ENCODE measurements at regions not wholly inside any gene's neighbourhood (a gene's known extent, or its start where the extent isn't known, plus 50 kb on each side); places are given as distances from the start of the nearest gene placed in this dataset.

DNA sequence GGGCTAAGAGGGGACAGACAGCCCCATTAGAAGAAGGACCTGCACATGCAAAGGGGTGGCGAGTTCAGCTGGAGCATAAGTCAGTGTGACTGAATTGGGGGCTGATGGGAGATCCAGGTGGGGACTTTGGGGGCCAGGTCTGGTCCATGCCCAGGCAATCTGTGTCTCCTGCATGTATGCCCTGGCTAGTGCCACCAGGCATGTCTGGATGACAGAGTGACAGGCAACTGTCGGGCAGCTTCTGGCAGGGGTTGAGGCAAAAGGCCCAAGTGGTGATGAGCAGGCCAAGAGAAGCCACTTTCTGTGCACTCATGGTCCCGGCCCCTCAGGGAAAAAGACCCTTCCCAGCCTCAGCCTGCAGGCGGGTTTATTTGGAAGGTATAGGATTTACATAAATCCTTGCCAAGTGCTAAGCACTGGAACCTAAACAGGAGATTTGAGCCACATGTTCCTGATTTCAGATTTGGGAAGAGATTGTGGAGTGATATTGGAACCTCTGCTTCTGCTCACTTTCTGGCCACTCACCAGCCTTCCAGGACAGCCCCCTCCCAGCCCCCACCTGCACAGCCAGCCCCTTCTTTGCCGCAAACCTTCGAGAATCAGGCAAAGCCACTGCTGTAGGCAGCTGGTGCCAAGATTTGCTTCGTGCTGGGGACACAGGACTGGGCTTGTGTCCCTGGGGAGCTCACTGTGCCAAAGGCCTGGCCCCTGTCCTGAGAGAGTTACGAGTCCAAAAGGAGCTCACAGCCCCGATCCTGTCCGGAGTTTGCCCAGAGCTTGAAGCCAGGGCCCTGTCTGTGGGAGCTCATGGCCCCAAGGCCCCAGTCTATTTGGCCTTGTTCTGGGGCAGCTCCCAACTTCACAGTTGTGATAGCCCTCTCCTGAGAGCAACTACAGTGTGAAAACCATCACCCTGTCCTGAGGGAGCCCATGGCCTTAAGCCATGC is 232.5 kb upstream of the RTL1 start:
- Histone ChIP-seq H3K27me3 (no peaks in the 10 kb centered on the region), H3K36me3 (no peaks in the 10 kb centered on the region), H3K9me3 (no peaks in the 10 kb centered on the region), H3K4me3 (ENCODE audit: low read depth, low read length) (no peak overlapping the region), H3K4me1 (0 out of 2 replicates have a peak, but pooled peaks cover 4% of the 10 kb centered on the region)
- peak; percentile 54 for DNase-seq
- TF ChIP-seq CTCF (IDR thresholded peaks at IDR 0.05; ENCODE audit: low read depth, low read length): no peak

DNA sequence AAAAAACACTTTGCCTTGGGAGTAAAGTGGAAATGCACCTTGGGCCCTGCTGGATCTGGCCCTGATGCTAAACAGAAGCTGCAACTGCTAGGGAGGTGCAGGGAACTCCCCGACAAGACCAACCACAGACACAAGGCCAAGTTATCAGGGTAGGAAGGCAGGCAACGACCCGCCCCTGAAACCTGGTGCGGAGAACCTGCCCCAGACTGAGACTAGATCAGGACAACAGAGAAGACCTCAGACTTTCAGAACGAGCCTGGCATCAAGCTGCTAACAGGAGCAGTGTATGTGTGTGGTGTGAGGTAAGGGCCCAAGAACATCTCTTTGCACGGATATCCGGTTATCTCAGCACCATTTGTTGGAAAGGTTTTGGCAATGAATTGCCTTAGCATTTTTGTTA is 233.7 kb upstream of the RTL1 start:
- no peaks in the 10 kb centered on the region for H3K36me3 ChIP-seq
- 0 out of 2 replicates have a peak, but pooled peaks cover 4% of the 10 kb centered on the region for H3K4me1 ChIP-seq
- H3K27me3 ChIP-seq: no peaks in the 10 kb centered on the region
- TF ChIP-seq CTCF (IDR thresholded peaks at IDR 0.05; ENCODE audit: low read depth, low read length): no peak
- no peak overlapping the region for H3K4me3 ChIP-seq (ENCODE audit: low read depth, low read length)
- DNase-seq: no peak
- H3K9me3 ChIP-seq: no peaks in the 10 kb centered on the region

GRCh38 chr14:101147848-101148247 is 244.3 kb upstream of the RTL1 start:
- no peak for TF ChIP-seq CTCF (IDR thresholded peaks at IDR 0.05; ENCODE audit: low read depth, low read length)
- Histone ChIP-seq H3K36me3 (no peaks in the 10 kb centered on the region), H3K4me1 (no peaks in the 10 kb centered on the region; the same call in 1 of the 2 replicates), H3K9me3 (no peaks in the 10 kb centered on the region; the same call in 1 of the 2 replicates), H3K4me3 (ENCODE audit: low read depth, low read length) (no peak overlapping the region), H3K27me3 (no peaks in the 10 kb centered on the region)
- no peak for DNase-seq

GRCh38 chr14:101150039-101150610 is 246.6 kb upstream of the RTL1 start:
- Histone ChIP-seq H3K4me3 (ENCODE audit: low read depth, low read length) (no peak overlapping the region), H3K4me1 (no peaks in the 10 kb centered on the region; the same call in 1 of the 2 replicates), H3K36me3 (no peaks in the 10 kb centered on the region), H3K27me3 (no peaks in the 10 kb centered on the region), H3K9me3 (no peaks in the 10 kb centered on the region; the same call in 1 of the 2 replicates)
- TF ChIP-seq CTCF (IDR thresholded peaks at IDR 0.05; ENCODE audit: low read depth, low read length): no peak
- DNase-seq: no peak

DNA sequence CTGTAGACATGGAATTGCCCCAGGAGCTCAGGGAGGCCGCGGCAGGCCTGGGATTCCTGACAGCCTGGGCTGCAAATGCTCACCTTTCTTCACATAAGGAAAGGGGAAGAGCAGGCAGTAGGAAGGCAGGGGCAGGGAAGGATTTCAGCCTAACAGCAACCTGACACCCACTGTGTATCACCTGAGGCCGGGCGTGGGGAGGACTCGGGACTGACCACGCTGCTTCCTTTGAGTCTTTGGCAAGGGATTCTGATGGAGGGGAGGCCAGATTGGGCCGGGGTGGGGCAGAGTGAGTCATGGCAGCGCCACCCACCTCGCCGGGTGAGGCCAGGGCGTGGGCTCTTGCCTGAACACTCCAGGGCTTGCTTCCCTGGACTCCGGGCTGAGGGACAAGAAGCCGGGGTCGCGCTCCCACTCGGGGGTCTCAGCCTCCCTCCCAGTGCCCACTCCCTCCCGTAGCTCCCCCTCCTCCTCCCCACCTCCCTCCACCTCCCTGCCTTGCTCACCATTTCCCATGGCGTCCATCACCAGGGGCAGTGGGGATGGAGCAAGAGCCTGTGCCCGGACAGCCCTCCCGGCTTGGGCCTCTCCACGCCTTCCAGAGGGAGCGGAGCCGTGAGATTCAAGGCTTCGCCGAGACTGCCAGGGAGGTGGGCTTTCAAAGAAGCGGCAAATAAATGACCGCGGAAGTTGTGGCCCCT is 247.9 kb upstream of the RTL1 start:
- no peaks in the 10 kb centered on the region for H3K27me3 ChIP-seq
- no peak for DNase-seq
- H3K4me1 ChIP-seq: no peaks in the 10 kb centered on the region; the same call in 1 of the 2 replicates
- H3K36me3 ChIP-seq: no peaks in the 10 kb centered on the region
- no peak overlapping the region for H3K4me3 ChIP-seq (ENCODE audit: low read depth, low read length)
- TF ChIP-seq CTCF (IDR thresholded peaks at IDR 0.05; ENCODE audit: low read depth, low read length): no peak
- no peaks in the 10 kb centered on the region for H3K9me3 ChIP-seq

Measured in BE2C (cell line).